GM23248 (cell line): ENCODE measurements at regions not wholly inside any gene's neighbourhood (a gene's known extent, or its start where the extent isn't known, plus 50 kb on each side); places are given as distances from the start of the nearest gene placed in this dataset.

Experiments
- EZH2 ChIP-seq: fragments of 200-600 bp; sonication (generic); IDR thresholded peaks from 2 replicates; pipeline ENCODE4 v1.6.1; 2018; ENCODE audit warnings: antibody characterized with exemption, mild to moderate bottlenecking; ENCODE audit not compliant: insufficient read depth, poor library complexity, severe bottlenecking
- EZH2phosphoT487 ChIP-seq: fragments of 200-600 bp; sonication (generic); IDR thresholded peaks from 2 replicates; pipeline ENCODE4 v1.6.1; 2018; ENCODE audit warnings: antibody characterized with exemption, moderate library complexity, mild to moderate bottlenecking, low read depth; ENCODE audit not compliant: insufficient read depth

DNA sequence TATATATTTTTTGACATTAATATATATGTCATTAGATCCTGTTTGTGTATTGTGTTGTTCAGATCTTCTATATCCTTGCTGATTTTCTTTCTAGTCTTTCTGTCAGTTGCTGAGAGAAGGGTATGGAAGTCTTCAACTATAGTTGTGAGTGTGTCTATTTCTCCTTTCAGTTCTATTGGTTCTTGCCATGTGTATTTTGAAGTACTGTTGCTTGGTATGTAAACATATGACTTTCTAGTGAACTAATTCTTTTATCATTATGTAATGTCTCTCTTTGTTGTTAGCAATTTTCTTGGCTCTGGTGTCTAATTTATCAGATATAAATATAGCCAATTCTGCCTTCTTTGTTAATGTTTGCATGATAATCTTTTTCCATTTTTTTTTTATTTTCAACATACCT, 84.3 kb upstream of the CAST start:
- TF ChIP-seq EZH2phosphoT487 (no peak), EZH2 (no peak)
